Activated CD4-positive, alpha-beta memory T cell treated with anti-CD3 and anti-CD28 coated beads for 36 hours (primary cell): ENCODE measurements at regions not wholly inside any gene's neighbourhood (a gene's known extent, or its start where the extent isn't known, plus 50 kb on each side); places are given as distances from the start of the nearest gene placed in this dataset.
"Not testable (repeated sequence)": the region's sequence is repeated elsewhere in the genome, so short reads cannot be mapped to it uniquely, and the experiment has no call there.

Experiments
- CTCF ChIA-PET: fragments of 350-600 bp; sonication (Branson Sonifier 250); formaldehyde crosslinking; loops from one replicate; lab custom pipeline; 2021; ENCODE audit warnings: antibody characterized with exemption, inconsistent platforms; lab: Charles Lee
- POLR2A ChIA-PET: fragments of 350-600 bp; sonication (Branson Sonifier 250); formaldehyde crosslinking; loops from one replicate; lab custom pipeline; 2021; ENCODE audit warnings: antibody characterized with exemption; lab: Charles Lee
- DNase-seq: peaks from one replicate; pipeline ENCODE4 v3.0.0-alpha.2; 2020
- H3K27ac Mint-ChIP-seq: one replicate; pipeline ENCODE4 v1.8.0; 2021; ENCODE audit warnings: mixed read lengths
- H3K27me3 Mint-ChIP-seq: one replicate; pipeline ENCODE4 v1.8.0; 2021; ENCODE audit warnings: mixed read lengths
- H3K36me3 Mint-ChIP-seq: one replicate; pipeline ENCODE4 v1.8.0; 2021; ENCODE audit warnings: mixed read lengths
- H3K4me1 Mint-ChIP-seq: one replicate; pipeline ENCODE4 v1.8.0; 2021; ENCODE audit warnings: low read depth, mixed read lengths
- H3K4me3 Mint-ChIP-seq: one replicate; pipeline ENCODE4 v1.8.0; 2021; ENCODE audit warnings: mild to moderate bottlenecking, mixed read lengths
- H3K9me3 Mint-ChIP-seq: one replicate; pipeline ENCODE4 v1.8.0; 2021; ENCODE audit warnings: mixed read lengths
- intact Hi-C: fragments of 100-400 bp; cut with micrococcal nuclease; formaldehyde crosslinking; loops from one replicate; pipeline ENCODE4 v1.15.1; 2023

GRCh38 chr1:100631015-100631551 lies 88.5 kb upstream of the VCAM1 start:
- Mint-ChIP-seq H3K27ac (no peak overlapping the region), H3K4me1 (peaks cover 11% of the 10 kb centered on the region), H3K27me3 (peaks cover 3% of the 10 kb centered on the region), H3K36me3 (no peaks in the 10 kb centered on the region), H3K9me3 (no peaks in the 10 kb centered on the region), H3K4me3 (no peak overlapping the region)
- DNase-seq = no peak
- ChIA-PET POLR2A (no interaction called here), CTCF (no interaction called here)
- intact Hi-C loops = no loop called here

- Mint-ChIP-seq H3K27me3 (peaks cover 16% of the 10 kb centered on the region), H3K4me3 (no peak overlapping the region), H3K4me1 (no peaks in the 10 kb centered on the region), H3K9me3 (peaks cover 3% of the 10 kb centered on the region), H3K36me3 (no peaks in the 10 kb centered on the region), H3K27ac (no peak overlapping the region)
- ChIA-PET CTCF (no interaction called here), POLR2A (no interaction called here)
- intact Hi-C loops = no loop called here
- no peak for DNase-seq
Measured at GRCh38 chr1:100642826-100643225, 76.7 kb upstream of the VCAM1 start.

GRCh38 chr1:100643471-100644196 lies 75.9 kb upstream of the VCAM1 start:
- no peaks in the 10 kb centered on the region for H3K4me1 Mint-ChIP-seq
- no peak overlapping the region for H3K4me3 Mint-ChIP-seq
- intact Hi-C loops = no loop called here
- peaks cover 14% of the 10 kb centered on the region for H3K27me3 Mint-ChIP-seq
- no peak for DNase-seq
- no peaks in the 10 kb centered on the region for H3K36me3 Mint-ChIP-seq
- H3K9me3 Mint-ChIP-seq = peaks cover 5% of the 10 kb centered on the region
- no peak overlapping the region for H3K27ac Mint-ChIP-seq
- ChIA-PET POLR2A (no interaction called here), CTCF (no interaction called here)

- ChIA-PET POLR2A (no interaction called here), CTCF (no interaction called here)
- H3K27ac Mint-ChIP-seq = no peak overlapping the region
- DNase-seq = no peak
- H3K9me3 Mint-ChIP-seq = peaks cover 17% of the 10 kb centered on the region
- H3K36me3 Mint-ChIP-seq = no peaks in the 10 kb centered on the region
- intact Hi-C loops = no loop called here
- no peak overlapping the region for H3K4me3 Mint-ChIP-seq
- peaks cover 12% of the 10 kb centered on the region for H3K27me3 Mint-ChIP-seq
- H3K4me1 Mint-ChIP-seq = no peaks in the 10 kb centered on the region
Measured at GRCh38 chr1:100646001-100646400, 73.5 kb upstream of the VCAM1 start.

GRCh38 chr1:100649146-100649545 lies 70.4 kb upstream of the VCAM1 start:
- no peaks in the 10 kb centered on the region for H3K4me1 Mint-ChIP-seq
- H3K4me3 Mint-ChIP-seq = no peak overlapping the region
- intact Hi-C loops = no loop called here
- H3K36me3 Mint-ChIP-seq = no peaks in the 10 kb centered on the region
- H3K27ac Mint-ChIP-seq = no peak overlapping the region
- ChIA-PET POLR2A (no interaction called here), CTCF (no interaction called here)
- no peak for DNase-seq
- H3K9me3 Mint-ChIP-seq = peaks cover 17% of the 10 kb centered on the region
- peaks cover 9% of the 10 kb centered on the region for H3K27me3 Mint-ChIP-seq

GRCh38 chr1:100657876-100658715 lies 61.4 kb upstream of the VCAM1 start:
- ChIA-PET POLR2A (no interaction called here), CTCF (no interaction called here)
- no peak overlapping the region for H3K4me3 Mint-ChIP-seq
- no peak overlapping the region for H3K27ac Mint-ChIP-seq
- no peaks in the 10 kb centered on the region for H3K36me3 Mint-ChIP-seq
- H3K27me3 Mint-ChIP-seq = no peaks in the 10 kb centered on the region
- no peak for DNase-seq
- no peaks in the 10 kb centered on the region for H3K4me1 Mint-ChIP-seq
- intact Hi-C loops = no loop called here
- H3K9me3 Mint-ChIP-seq = no peaks in the 10 kb centered on the region

- Mint-ChIP-seq H3K4me1 (no peaks in the 10 kb centered on the region), H3K27ac (no peak overlapping the region), H3K27me3 (no peaks in the 10 kb centered on the region), H3K4me3 (no peak overlapping the region), H3K36me3 (no peaks in the 10 kb centered on the region), H3K9me3 (no peaks in the 10 kb centered on the region)
- CTCF ChIA-PET = no interaction called here
- POLR2A ChIA-PET = no interaction called here
- intact Hi-C loops = no loop called here
- DNase-seq = no peak
Measured at GRCh38 chr1:100658716-100659026, 60.9 kb upstream of the VCAM1 start.

GRCh38 chr1:100661176-100661575 lies 58.4 kb upstream of the VCAM1 start:
- no peak for DNase-seq
- Mint-ChIP-seq H3K27me3 (no peaks in the 10 kb centered on the region), H3K27ac (no peak overlapping the region), H3K4me1 (no peaks in the 10 kb centered on the region), H3K36me3 (no peaks in the 10 kb centered on the region), H3K4me3 (no peak overlapping the region), H3K9me3 (no peaks in the 10 kb centered on the region)
- POLR2A ChIA-PET = no interaction called here
- CTCF ChIA-PET = no interaction called here
- intact Hi-C loops = no loop called here

- CTCF ChIA-PET, H3K27me3 Mint-ChIP-seq, H3K4me1 Mint-ChIP-seq, POLR2A ChIA-PET, DNase-seq, intact Hi-C loops, H3K36me3 Mint-ChIP-seq, H3K9me3 Mint-ChIP-seq, H3K4me3 Mint-ChIP-seq, H3K27ac Mint-ChIP-seq: not testable (repeated sequence)
Measured at GRCh38 chr1:100668494-100668893, 51.0 kb upstream of the VCAM1 start.
